ENCODE measurements at regions not wholly inside any gene's neighbourhood (a gene's known extent, or its start where the extent isn't known, plus 50 kb on each side); places are given as distances from the start of the nearest gene placed in this dataset.

DNA sequence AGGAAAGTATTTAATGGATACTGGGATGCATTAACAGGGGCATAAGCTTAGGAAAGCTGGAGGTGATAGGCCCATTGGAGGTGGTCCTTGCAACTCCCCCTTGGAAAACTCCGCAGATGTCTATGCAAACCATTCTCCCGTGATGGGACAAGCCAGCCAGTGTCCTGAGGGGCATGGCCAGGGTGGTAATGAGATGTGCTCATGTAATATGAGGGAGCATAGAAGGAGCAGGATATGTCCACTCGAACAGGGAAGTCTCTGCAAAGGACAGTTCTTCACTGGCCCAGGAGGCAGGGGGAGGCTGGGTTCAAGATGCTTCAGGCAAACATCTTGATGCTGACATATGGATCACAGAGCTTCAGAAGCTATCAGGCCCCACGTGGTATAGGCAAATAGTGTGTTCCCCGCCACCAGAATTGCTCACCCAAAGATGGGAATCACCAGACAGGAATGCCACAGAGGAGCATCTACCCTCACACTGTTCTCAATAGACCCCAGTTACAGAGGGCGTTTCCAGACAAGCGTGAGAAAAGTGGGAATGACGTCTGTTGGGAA is 201.6 kb upstream of the CDH4 start:
- TF ChIP-seq TAF1 (IDR thresholded peaks at IDR 0.05; ENCODE audit: borderline replicate concordance, insufficient read depth, low read length): no peak
- TF ChIP-seq, protein P1, sequence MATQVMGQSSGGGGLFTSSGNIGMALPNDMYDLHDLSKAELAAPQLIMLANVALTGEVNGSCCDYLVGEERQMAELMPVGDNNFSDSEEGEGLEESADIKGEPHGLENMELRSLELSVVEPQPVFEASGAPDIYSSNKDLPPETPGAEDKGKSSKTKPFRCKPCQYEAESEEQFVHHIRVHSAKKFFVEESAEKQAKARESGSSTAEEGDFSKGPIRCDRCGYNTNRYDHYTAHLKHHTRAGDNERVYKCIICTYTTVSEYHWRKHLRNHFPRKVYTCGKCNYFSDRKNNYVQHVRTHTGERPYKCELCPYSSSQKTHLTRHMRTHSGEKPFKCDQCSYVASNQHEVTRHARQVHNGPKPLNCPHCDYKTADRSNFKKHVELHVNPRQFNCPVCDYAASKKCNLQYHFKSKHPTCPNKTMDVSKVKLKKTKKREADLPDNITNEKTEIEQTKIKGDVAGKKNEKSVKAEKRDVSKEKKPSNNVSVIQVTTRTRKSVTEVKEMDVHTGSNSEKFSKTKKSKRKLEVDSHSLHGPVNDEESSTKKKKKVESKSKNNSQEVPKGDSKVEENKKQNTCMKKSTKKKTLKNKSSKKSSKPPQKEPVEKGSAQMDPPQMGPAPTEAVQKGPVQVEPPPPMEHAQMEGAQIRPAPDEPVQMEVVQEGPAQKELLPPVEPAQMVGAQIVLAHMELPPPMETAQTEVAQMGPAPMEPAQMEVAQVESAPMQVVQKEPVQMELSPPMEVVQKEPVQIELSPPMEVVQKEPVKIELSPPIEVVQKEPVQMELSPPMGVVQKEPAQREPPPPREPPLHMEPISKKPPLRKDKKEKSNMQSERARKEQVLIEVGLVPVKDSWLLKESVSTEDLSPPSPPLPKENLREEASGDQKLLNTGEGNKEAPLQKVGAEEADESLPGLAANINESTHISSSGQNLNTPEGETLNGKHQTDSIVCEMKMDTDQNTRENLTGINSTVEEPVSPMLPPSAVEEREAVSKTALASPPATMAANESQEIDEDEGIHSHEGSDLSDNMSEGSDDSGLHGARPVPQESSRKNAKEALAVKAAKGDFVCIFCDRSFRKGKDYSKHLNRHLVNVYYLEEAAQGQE (IDR thresholded peaks at IDR 0.05; ENCODE audit: insufficient read depth in 1 of 2, low read depth in 2 of 2, low read length in 2 of 2): no peak
- no peak for TF ChIP-seq FOXP2 (optimal IDR thresholded peaks at IDR 0.05; ENCODE audit: borderline replicate concordance, extremely low read depth, extremely low read length, insufficient read depth)
- no peak for TF ChIP-seq SIN3A (IDR thresholded peaks at IDR 0.05; ENCODE audit: borderline replicate concordance, insufficient read depth, low read length)
- TF ChIP-seq POLR2AphosphoS5 (IDR thresholded peaks at IDR 0.05; ENCODE audit: low read depth, low read length): no peak

DNA sequence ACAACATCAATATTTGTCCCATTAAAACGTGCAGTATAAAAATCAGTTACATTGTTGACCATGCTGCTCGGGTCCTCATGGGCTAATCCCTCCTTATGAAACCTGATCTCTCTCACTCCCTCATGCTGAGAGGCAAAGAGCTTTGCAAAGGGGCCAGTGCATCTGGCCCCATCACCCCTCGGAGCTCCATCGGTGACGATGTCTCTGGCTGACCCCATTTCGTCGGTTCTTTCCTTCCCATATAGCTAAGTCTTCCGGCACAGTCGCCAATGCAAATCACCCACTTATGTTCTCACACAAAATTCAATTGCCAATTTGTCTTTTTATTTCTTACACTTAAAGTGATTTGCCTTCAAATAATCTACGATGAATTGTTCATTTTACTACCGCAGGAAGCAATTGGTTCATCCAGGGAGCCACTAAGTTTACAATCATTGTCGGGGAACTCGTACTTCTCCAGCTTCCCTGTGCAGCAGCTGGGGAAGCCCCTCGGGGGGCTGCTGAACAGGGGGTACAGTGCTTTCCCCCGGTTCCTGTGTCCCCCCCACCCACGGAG is 199.8 kb upstream of the CDH4 start:
- TF ChIP-seq SIN3A (IDR thresholded peaks at IDR 0.05; ENCODE audit: borderline replicate concordance, insufficient read depth, low read length) (no peak), FOXP2 (optimal IDR thresholded peaks at IDR 0.05; ENCODE audit: borderline replicate concordance, extremely low read depth, extremely low read length, insufficient read depth) (no peak), POLR2AphosphoS5 (IDR thresholded peaks at IDR 0.05; ENCODE audit: low read depth, low read length) (no peak), TAF1 (IDR thresholded peaks at IDR 0.05; ENCODE audit: borderline replicate concordance, insufficient read depth, low read length) (no peak)
- TF ChIP-seq, protein P1 (IDR thresholded peaks at IDR 0.05; ENCODE audit: insufficient read depth in 1 of 2, low read depth in 2 of 2, low read length in 2 of 2): no peak

DNA sequence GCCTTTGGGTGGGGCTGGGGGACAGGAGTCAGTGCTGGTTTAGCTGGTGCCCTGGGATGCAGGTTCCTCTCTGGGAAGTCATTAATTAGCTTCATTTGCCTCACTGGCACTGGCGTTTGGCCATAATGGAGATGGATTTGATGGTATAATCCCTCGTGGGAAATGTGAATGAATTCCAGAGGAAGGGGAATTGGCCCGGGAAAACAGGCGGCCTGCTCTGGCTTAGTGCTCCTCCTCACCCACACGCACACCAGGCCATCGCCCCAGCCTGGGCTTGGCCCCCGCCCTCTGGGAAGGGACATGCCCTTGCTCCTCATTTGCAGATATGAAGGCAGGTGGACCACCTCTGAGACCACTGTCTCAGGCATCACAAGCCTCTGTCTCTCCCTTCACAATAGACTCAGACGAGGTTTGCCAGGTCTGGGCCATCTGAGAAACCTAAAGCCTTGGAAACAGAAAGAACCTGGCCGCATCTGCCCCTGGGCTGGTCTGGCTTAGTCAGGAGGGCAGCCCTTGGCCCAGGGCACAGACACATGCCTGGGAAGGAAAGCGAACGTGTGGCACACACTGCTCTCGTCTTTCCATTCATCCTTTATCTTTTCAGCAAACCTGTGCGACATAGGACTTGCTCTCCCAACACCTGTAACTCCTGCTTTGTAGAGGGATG is 199.2 kb upstream of the CDH4 start:
- TF ChIP-seq POLR2AphosphoS5 (IDR thresholded peaks at IDR 0.05; ENCODE audit: low read depth, low read length): no peak
- TF ChIP-seq FOXP2 (optimal IDR thresholded peaks at IDR 0.05; ENCODE audit: borderline replicate concordance, extremely low read depth, extremely low read length, insufficient read depth): no peak
- no peak for TF ChIP-seq TAF1 (IDR thresholded peaks at IDR 0.05; ENCODE audit: borderline replicate concordance, insufficient read depth, low read length)
- TF ChIP-seq, protein P1 (IDR thresholded peaks at IDR 0.05; ENCODE audit: insufficient read depth in 1 of 2, low read depth in 2 of 2, low read length in 2 of 2): no peak
- no peak for TF ChIP-seq SIN3A (IDR thresholded peaks at IDR 0.05; ENCODE audit: borderline replicate concordance, insufficient read depth, low read length)

DNA sequence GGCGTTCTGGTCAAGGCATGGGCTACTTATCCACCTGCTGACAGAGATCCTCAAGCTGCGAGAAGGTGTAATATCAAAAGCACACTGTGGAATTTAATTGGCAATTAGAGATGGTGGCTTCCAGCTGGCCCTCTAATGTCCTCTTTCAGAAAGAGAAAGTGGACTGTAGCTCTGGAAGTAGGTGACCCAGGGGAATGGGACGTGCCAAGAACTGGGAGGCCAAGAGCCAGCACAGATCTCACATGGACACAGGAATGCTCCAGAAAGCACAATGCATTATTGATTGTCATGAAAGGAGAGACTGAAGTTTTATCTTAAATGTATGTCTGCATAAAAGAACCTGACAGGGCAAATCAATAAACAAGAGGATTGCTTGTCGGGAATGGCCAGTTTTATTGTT is 198.6 kb upstream of the CDH4 start:
- TF ChIP-seq TAF1 (IDR thresholded peaks at IDR 0.05; ENCODE audit: borderline replicate concordance, insufficient read depth, low read length) (no peak), FOXP2 (optimal IDR thresholded peaks at IDR 0.05; ENCODE audit: borderline replicate concordance, extremely low read depth, extremely low read length, insufficient read depth) (no peak), SIN3A (IDR thresholded peaks at IDR 0.05; ENCODE audit: borderline replicate concordance, insufficient read depth, low read length) (no peak), POLR2AphosphoS5 (IDR thresholded peaks at IDR 0.05; ENCODE audit: low read depth, low read length) (no peak)
- TF ChIP-seq, protein P1 (IDR thresholded peaks at IDR 0.05; ENCODE audit: insufficient read depth in 1 of 2, low read depth in 2 of 2, low read length in 2 of 2): no peak

Data from PFSK-1 (cell line).